OCI-LY7 (cell line): ENCODE measurements at regions not wholly inside any gene's neighbourhood (a gene's known extent, or its start where the extent isn't known, plus 50 kb on each side); places are given as distances from the start of the nearest gene placed in this dataset.

Experiments
- EZH2phosphoT487 ChIP-seq: fragments of 200-600 bp; sonication (generic); IDR thresholded peaks from 2 replicates; pipeline ENCODE4 v1.6.1; 2018; ENCODE audit warnings: low read depth, borderline replicate concordance, mild to moderate bottlenecking, mixed run types, antibody characterized with exemption, low read length, moderate library complexity, mixed read lengths
- TF ChIP-seq, protein P1 (sequence below): fragments of 200-600 bp; sonication (generic); conservative IDR thresholded peaks from 2 replicates; pipeline ENCODE4 v1.5.1; 2014; ENCODE audit warnings: mild to moderate bottlenecking, antibody characterized with exemption, low read length, moderate library complexity, mixed read lengths

- TF ChIP-seq, protein P1, sequence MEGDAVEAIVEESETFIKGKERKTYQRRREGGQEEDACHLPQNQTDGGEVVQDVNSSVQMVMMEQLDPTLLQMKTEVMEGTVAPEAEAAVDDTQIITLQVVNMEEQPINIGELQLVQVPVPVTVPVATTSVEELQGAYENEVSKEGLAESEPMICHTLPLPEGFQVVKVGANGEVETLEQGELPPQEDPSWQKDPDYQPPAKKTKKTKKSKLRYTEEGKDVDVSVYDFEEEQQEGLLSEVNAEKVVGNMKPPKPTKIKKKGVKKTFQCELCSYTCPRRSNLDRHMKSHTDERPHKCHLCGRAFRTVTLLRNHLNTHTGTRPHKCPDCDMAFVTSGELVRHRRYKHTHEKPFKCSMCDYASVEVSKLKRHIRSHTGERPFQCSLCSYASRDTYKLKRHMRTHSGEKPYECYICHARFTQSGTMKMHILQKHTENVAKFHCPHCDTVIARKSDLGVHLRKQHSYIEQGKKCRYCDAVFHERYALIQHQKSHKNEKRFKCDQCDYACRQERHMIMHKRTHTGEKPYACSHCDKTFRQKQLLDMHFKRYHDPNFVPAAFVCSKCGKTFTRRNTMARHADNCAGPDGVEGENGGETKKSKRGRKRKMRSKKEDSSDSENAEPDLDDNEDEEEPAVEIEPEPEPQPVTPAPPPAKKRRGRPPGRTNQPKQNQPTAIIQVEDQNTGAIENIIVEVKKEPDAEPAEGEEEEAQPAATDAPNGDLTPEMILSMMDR: no peak
- TF ChIP-seq EZH2phosphoT487: no peak
Observed at GRCh38 chr2:104788742-104789455, 65.0 kb upstream of the POU3F3 start.
